H4 (cell line): ENCODE measurements at regions not wholly inside any gene's neighbourhood (a gene's known extent, or its start where the extent isn't known, plus 50 kb on each side); places are given as distances from the start of the nearest gene placed in this dataset.
A peak's percentile ranks its signal among the peaks of the same experiment; 100 is the strongest.

Source experiments
- DNase-seq: peaks from one replicate; pipeline ENCODE4 v3.0.0-alpha.2; 2015; ENCODE audit warnings: low spot score

GRCh38 chr12:81957631-81958030 is 198.5 kb upstream of the PPFIA2 start:
- no peak for DNase-seq

GRCh38 chr12:81956468-81956860 is 197.3 kb upstream of the PPFIA2 start:
- DNase-seq, result no peak

- no peak for DNase-seq
These were observed 194.4 kb upstream of the PPFIA2 start for GRCh38 chr12:81953541-81953940.

- no peak for DNase-seq
These were observed 191.7 kb upstream of the PPFIA2 start for GRCh38 chr12:81950871-81951270.

GRCh38 chr12:81949841-81950308 is 190.7 kb upstream of the PPFIA2 start:
- no peak for DNase-seq

- no peak for DNase-seq
These were observed 190.3 kb upstream of the PPFIA2 start for GRCh38 chr12:81949416-81949815.

GRCh38 chr12:81944886-81945285 is 185.7 kb upstream of the PPFIA2 start:
- DNase-seq, result no peak

GRCh38 chr12:81942594-81942993 is 183.4 kb upstream of the PPFIA2 start:
- no peak for DNase-seq

- DNase-seq, result no peak
These were observed 170.9 kb upstream of the PPFIA2 start for GRCh38 chr12:81930037-81930436.

GRCh38 chr12:81896771-81897170 is 137.6 kb upstream of the PPFIA2 start:
- DNase-seq, result no peak

- no peak for DNase-seq
These were observed 129.8 kb upstream of the PPFIA2 start for GRCh38 chr12:81888961-81889360.

GRCh38 chr12:81888106-81888740 is 129.1 kb upstream of the PPFIA2 start:
- peak; percentile 33 for DNase-seq

- no peak for DNase-seq
These were observed 115.4 kb upstream of the PPFIA2 start for GRCh38 chr12:81874586-81874985.

GRCh38 chr12:81874166-81874565 is 115.0 kb upstream of the PPFIA2 start:
- DNase-seq, result no peak

GRCh38 chr12:81872400-81872799 is 113.2 kb upstream of the PPFIA2 start:
- no peak for DNase-seq

GRCh38 chr12:81866081-81866480 is 106.9 kb upstream of the PPFIA2 start:
- DNase-seq, result no peak

- no peak for DNase-seq
These were observed 104.3 kb upstream of the PPFIA2 start for GRCh38 chr12:81863406-81863805.

GRCh38 chr12:81859521-81859920 is 100.4 kb upstream of the PPFIA2 start:
- DNase-seq, result no peak

- DNase-seq, result no peak
These were observed 84.4 kb upstream of the PPFIA2 start for GRCh38 chr12:81843599-81843998.

- no peak for DNase-seq
These were observed 76.6 kb upstream of the PPFIA2 start for GRCh38 chr12:81835783-81836182.

GRCh38 chr12:81819991-81820633 is 61.0 kb upstream of the PPFIA2 start:
- peak; percentile 17 for DNase-seq

- DNase-seq, result no peak
These were observed 56.5 kb upstream of the PPFIA2 start for GRCh38 chr12:81815611-81816010.

GRCh38 chr12:81811778-81812125 is 52.6 kb upstream of the PPFIA2 start:
- DNase-seq, result no peak
